ENCODE measurements at regions not wholly inside any gene's neighbourhood (a gene's known extent, or its start where the extent isn't known, plus 50 kb on each side); places are given as distances from the start of the nearest gene placed in this dataset.
"Not testable (repeated sequence)": the region's sequence is repeated elsewhere in the genome, so short reads cannot be mapped to it uniquely, and the experiment has no call there.

DNA sequence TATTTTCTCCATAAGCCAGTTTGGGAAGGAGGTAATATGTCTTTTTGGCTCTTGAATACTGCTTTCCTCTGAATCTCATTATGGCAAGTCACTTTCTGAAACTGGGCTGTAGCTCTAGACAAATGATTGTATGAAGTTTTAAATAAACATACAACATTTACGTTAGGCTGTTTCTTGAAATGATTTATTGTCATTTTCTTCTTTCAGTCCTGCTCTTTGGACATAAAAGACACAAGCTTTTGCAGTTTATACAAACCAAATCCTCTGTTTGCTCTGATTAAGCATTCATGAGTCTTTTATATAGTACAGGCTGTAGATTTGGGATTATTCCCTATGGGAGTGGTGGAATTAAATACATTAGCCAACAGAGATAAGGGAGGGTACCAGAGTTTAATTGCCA lies 139.7 kb downstream of the CEP120 start:
- Histone ChIP-seq H3K9me3 (no peaks in the 10 kb centered on the region), H3K4me1 (no peaks in the 10 kb centered on the region), H3K36me3 (no peaks in the 10 kb centered on the region), H3K27me3 (ENCODE audit: low read depth) (no peaks in the 10 kb centered on the region), H3K4me3 (no peak overlapping the region), H3K27ac (no peak overlapping the region)
- intact Hi-C loops (cut with DNase I): no loop called here
- TF ChIP-seq CTCF (IDR thresholded peaks at IDR 0.05): no peak
- ATAC-seq (no peak), DNase-seq (no peak)

- ATAC-seq (no peak), DNase-seq (no peak)
Measured at GRCh38 chr5:123283031-123283430, 140.2 kb downstream of the CEP120 start.

GRCh38 chr5:123282444-123282843 lies 140.8 kb downstream of the CEP120 start:
- ATAC-seq (no peak), DNase-seq (no peak)
- Histone ChIP-seq H3K4me1 (no peaks in the 10 kb centered on the region), H3K9me3 (no peaks in the 10 kb centered on the region), H3K36me3 (no peaks in the 10 kb centered on the region), H3K27me3 (ENCODE audit: low read depth) (no peaks in the 10 kb centered on the region), H3K27ac (no peak overlapping the region), H3K4me3 (no peak overlapping the region)
- intact Hi-C loops (cut with DNase I): no loop called here
- no peak for TF ChIP-seq CTCF (IDR thresholded peaks at IDR 0.05)

More at GRCh38 chr5:123283031-123283430, 140.2 kb downstream of the CEP120 start:
- Histone ChIP-seq H3K27ac (no peak overlapping the region), H3K36me3 (no peaks in the 10 kb centered on the region), H3K4me3 (no peak overlapping the region), H3K27me3 (ENCODE audit: low read depth) (no peaks in the 10 kb centered on the region), H3K9me3 (no peaks in the 10 kb centered on the region), H3K4me1 (no peaks in the 10 kb centered on the region)
- TF ChIP-seq CTCF (IDR thresholded peaks at IDR 0.05): no peak
- intact Hi-C loops (cut with DNase I): no loop called here

DNA sequence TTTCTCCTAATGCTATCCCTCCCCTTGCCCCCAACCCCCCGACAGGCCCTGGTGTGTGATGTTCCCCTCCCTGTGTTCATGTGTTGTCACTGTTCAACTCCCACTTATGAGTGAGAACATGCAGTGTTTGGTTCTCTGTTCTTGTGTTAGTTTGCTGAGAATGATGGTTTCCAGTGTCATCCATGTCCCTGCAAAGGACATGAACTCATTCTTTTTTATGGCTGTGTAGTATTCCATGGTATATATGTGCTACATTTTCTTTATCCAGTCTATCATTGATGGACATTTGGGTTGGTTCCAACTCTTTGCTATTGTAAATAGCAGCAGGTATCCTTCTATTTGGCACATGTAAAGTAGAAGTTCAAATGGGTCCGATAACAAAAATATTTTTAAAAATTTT lies 142.3 kb downstream of the CEP120 start:
- ATAC-seq; H3K27me3 ChIP-seq (ENCODE audit: low read depth); H3K27ac ChIP-seq; DNase-seq; intact Hi-C loops (cut with DNase I); H3K4me1 ChIP-seq; H3K9me3 ChIP-seq; H3K4me3 ChIP-seq; H3K36me3 ChIP-seq: not testable (repeated sequence)

GRCh38 chr5:123279136-123279535 lies 144.1 kb downstream of the CEP120 start:
- ATAC-seq (no peak), DNase-seq (no peak)
- intact Hi-C loops (cut with DNase I): no loop called here

DNA sequence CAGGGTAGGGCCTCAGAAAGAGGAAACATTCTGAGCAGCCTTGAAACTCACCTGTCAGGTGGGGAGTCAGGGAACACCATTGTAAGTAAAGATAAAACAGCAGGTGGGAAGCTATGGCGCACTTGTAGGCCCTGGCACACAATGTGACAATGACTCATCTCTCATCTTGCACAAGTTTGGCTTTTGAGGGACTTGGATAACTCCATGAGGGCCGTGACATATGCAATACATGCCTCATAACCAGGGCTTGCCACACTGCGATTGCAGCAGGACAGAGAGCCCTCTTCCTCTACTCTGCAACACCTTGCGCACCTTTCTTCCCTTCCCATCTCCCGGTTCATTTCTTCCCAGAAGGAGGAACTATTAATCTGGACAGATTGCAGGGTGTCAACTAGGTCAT lies 144.9 kb downstream of the CEP120 start:
- no peak for ATAC-seq
- no peak overlapping the region for H3K27ac ChIP-seq

More at GRCh38 chr5:123279136-123279535, 144.1 kb downstream of the CEP120 start:
- H3K4me3 ChIP-seq: no peak overlapping the region
- no peaks in the 10 kb centered on the region for H3K27me3 ChIP-seq (ENCODE audit: low read depth)
- no peak for TF ChIP-seq CTCF (IDR thresholded peaks at IDR 0.05)
- H3K4me1 ChIP-seq: no peaks in the 10 kb centered on the region
- no peaks in the 10 kb centered on the region for H3K9me3 ChIP-seq
- no peaks in the 10 kb centered on the region for H3K36me3 ChIP-seq
- no peak overlapping the region for H3K27ac ChIP-seq

More for the DNA sequence above, 144.9 kb downstream of the CEP120 start:
- no peak for DNase-seq
- intact Hi-C loops (cut with DNase I): no loop called here
- TF ChIP-seq CTCF (IDR thresholded peaks at IDR 0.05): no peak
- H3K36me3 ChIP-seq: no peaks in the 10 kb centered on the region
- H3K4me3 ChIP-seq: no peak overlapping the region
- no peaks in the 10 kb centered on the region for H3K27me3 ChIP-seq (ENCODE audit: low read depth)
- H3K9me3 ChIP-seq: no peaks in the 10 kb centered on the region
- H3K4me1 ChIP-seq: no peaks in the 10 kb centered on the region

All from lower lobe of right lung (tissue), 2 donors.